Kidney (tissue), 10 donors: ENCODE measurements at regions not wholly inside any gene's neighbourhood (a gene's known extent, or its start where the extent isn't known, plus 50 kb on each side); places are given as distances from the start of the nearest gene placed in this dataset.
"Not testable (repeated sequence)": the region's sequence is repeated elsewhere in the genome, so short reads cannot be mapped to it uniquely, and the experiment has no call there.

Experiments used
- DNase-seq, 5 donors: peaks; one replicate each; pipeline ENCODE4 v3.0.0-alpha.2; 2013 to 2020
- FAIRE-seq: peaks from 2 replicates; lab custom pipeline; 2012; peaks lifted over from hg19 to GRCh38; lab: Jason Lieb, UNC
- H3K27ac ChIP-seq, 2 donors: one replicate each; pipeline ENCODE4 v1.7.0; 2013; ENCODE audit warnings: low read depth in 2 of 2, low read length in 2 of 2, inconsistent platforms in 1 of 2
- H3K27me3 ChIP-seq: one replicate; pipeline ENCODE4 v1.7.1; 2013; ENCODE audit warnings: low read length, inconsistent platforms; ENCODE audit not compliant: control insufficient read depth, insufficient read depth
- H3K36me3 ChIP-seq, 3 donors: one replicate each; pipeline versions ENCODE4 v1.7.0 to v1.7.1; 2013; ENCODE audit warnings: low read length in 3 of 3, control low read depth in 1 of 3, inconsistent platforms in 1 of 3; ENCODE audit not compliant: insufficient read depth in 3 of 3, control insufficient read depth in 2 of 3
- H3K4me1 ChIP-seq, 3 donors: one replicate each; pipeline versions ENCODE4 v1.7.0 to v1.7.1; 2013; ENCODE audit warnings: low read length in 3 of 3, inconsistent platforms in 1 of 3, low read depth in 1 of 3; ENCODE audit not compliant: control insufficient read depth in 2 of 3, insufficient read depth in 2 of 3
- H3K4me3 ChIP-seq, 3 donors: one replicate each; pipeline versions ENCODE4 v1.7.0 to v1.8.1; 2013; ENCODE audit warnings: low read length in 3 of 3, control low read depth in 1 of 3, inconsistent platforms in 1 of 3
- H3K9ac ChIP-seq, 3 donors: one replicate each; pipeline versions ENCODE4 v1.7.0 to v1.7.1; 2013; ENCODE audit warnings: low read length in 3 of 3, control low read depth in 1 of 3, inconsistent platforms in 1 of 3
- H3K9me3 ChIP-seq, 3 donors: one replicate each; pipeline versions ENCODE4 v1.7.0 to v1.7.1; 2013; ENCODE audit warnings: low read length in 3 of 3, control low read depth in 1 of 3, inconsistent platforms in 1 of 3; ENCODE audit not compliant: control insufficient read depth in 2 of 3, insufficient read depth in 1 of 3
- intact Hi-C: fragments of 100-400 bp; cut with DNase I; formaldehyde crosslinking; loops from one replicate; pipeline ENCODE4 v1.11.1; 2022
- donor health status: control.
- donor health status: control.
- donor health status: DM: yes; HTN: yes; CAD: no.
- donor health status: Normal renal cell carcinoma (clear cell type).

DNA sequence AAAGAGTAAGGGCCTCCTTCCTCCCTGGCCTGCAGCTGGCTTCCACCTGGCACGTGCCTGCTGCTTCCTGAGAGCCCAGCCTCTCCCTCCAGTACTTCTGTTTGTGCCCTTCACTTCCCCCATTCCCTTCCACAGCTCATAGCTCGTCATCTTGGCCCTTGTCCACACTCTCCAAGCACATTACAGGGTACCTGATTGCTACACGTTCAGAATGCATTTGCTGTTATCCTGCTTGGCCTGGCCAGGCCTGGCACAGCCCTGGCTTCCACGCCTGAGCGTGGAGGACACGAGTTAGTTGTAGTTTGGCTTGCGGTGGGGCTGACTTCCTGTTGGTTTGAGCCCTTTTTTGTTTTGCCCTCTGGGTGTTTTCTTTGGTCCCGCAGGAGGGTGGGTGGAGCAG is 197.2 kb upstream of the TP53TG3 start:
- H3K27ac ChIP-seq, H3K9me3 ChIP-seq, DNase-seq, intact Hi-C loops, H3K27me3 ChIP-seq, H3K36me3 ChIP-seq, H3K9ac ChIP-seq, H3K4me1 ChIP-seq, FAIRE-seq, H3K4me3 ChIP-seq: not testable (repeated sequence)

DNA sequence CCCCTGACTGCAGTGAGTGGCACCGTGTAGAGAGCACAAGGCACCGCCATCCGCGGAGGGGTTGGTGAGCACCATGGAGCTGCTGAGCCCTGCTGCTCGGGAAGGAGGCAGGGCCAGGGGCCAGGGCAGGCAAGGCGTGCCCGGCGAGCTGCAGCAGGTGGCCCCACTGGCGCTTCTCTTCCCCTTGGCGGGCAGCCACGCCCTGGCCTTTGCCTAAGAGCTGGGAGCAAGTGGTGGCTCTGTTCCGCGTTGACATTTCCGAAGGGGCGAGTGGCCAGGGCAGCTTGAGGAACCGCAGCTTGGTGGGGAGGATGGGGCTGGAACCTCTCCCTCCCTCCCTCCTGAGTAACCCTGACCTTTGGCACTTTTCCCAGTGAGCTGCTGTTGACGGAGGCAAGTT is 194.7 kb upstream of the TP53TG3 start:
- intact Hi-C loops, H3K27ac ChIP-seq, H3K4me1 ChIP-seq, H3K4me3 ChIP-seq, H3K27me3 ChIP-seq, H3K9ac ChIP-seq, FAIRE-seq, H3K9me3 ChIP-seq, H3K36me3 ChIP-seq, DNase-seq: not testable (repeated sequence)

DNA sequence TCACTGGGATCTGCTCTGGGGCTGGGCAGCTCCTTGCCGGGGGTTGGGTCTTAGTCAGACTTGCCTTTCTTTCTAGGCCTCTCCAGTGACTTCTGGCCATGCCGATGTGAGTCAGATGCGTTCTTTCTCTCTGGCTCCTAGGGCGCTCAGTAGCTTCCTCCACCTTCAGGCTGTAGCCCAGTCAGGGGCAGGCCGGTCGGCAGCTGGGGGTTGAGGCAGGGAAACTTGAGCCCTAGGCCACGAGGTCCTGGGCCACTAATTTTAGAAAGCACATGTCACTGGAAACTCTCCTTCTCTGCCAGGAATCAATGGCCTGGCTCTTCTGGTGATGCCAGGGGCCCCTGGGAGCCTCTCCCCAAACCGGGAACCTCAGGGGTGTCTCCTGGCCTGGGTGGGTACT is 192.4 kb upstream of the TP53TG3 start:
- H3K27ac ChIP-seq, H3K27me3 ChIP-seq, intact Hi-C loops, FAIRE-seq, H3K4me3 ChIP-seq, H3K4me1 ChIP-seq, H3K36me3 ChIP-seq, H3K9ac ChIP-seq, H3K9me3 ChIP-seq: not testable (repeated sequence)
- DNase-seq = peak in 1 of 5 donors; percentile 20

DNA sequence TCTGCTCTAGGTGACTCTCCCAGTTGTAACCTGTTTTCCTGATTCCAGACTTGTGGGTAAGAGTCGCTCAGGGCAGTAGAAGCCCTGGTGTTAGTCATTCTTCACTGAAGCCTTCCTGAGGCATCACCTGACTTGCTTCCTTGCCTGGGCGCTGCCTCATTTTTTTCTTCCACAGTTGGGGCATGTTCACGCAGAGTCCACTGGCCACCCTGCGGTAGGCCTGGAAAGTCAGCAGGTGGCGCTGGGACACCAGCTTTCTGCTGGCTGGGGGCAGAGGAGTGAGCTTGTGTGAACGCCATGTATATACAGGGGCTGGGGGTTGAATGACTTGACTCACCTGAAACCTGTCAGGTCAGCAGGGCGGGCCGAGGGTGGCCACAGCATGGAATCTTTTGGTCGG is 189.3 kb upstream of the TP53TG3 start:
- DNase-seq, intact Hi-C loops, H3K27me3 ChIP-seq, H3K36me3 ChIP-seq, H3K4me1 ChIP-seq, H3K4me3 ChIP-seq, H3K9me3 ChIP-seq, FAIRE-seq, H3K9ac ChIP-seq, H3K27ac ChIP-seq: not testable (repeated sequence)

DNA sequence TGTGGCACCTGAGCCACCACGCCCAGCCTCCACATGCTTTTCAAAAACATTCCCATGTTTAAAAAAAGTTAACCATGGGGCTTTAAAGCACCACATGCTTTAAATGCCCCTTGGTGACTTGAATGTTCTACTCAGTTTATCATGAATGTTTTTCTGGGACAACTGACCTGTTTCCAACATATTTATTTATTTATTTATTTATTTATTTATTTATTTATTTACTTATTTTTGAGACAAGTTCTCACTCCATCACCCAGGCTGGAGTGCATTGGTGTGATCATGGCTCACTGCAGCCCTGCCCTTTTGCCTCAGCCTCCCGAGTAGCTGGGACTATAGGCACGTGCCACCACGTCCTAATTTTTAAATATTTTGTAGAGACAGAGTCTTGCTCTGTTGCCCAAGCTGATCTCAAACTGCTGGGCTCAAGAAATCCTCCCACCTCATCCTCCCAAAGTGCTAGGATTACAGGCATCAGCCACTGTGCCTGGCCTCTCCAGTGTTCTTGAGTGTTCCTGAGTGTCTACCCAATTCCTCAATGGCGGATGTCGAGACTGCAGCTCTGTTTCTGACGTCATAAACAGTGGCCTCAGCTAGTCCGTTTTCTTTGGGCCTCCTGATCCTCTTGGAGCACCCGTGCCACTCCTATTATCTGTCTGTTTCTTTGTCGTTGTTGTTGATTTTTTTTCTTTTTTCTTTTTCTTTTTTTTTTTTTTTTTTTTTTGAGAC is 185.7 kb upstream of the TP53TG3 start:
- H3K4me3 ChIP-seq, H3K27ac ChIP-seq, H3K4me1 ChIP-seq, FAIRE-seq, H3K36me3 ChIP-seq, H3K9ac ChIP-seq, H3K27me3 ChIP-seq, DNase-seq, intact Hi-C loops, H3K9me3 ChIP-seq: not testable (repeated sequence)

DNA sequence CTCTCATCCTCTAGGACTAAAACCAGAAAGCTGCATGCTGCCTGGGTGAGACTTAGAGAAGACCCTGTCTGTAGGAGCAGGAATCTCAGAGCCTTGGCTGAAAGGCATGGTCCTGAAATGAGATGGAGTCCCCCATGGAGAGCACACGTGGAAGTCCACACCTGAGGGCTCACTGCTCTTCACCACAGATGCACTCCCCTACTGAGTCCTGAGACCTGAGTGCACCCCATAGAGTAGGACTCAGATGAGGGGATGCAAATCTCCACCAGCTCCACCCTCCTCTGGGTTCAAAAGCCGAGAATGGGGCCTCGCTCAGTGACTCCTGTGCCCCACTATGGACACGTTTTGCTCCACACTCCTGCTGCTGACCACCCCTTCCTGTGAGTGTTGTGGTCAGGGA is 171.4 kb upstream of the TP53TG3 start:
- H3K27ac ChIP-seq, DNase-seq, H3K4me3 ChIP-seq, intact Hi-C loops, H3K27me3 ChIP-seq, FAIRE-seq, H3K9me3 ChIP-seq, H3K4me1 ChIP-seq, H3K36me3 ChIP-seq, H3K9ac ChIP-seq: not testable (repeated sequence)

DNA sequence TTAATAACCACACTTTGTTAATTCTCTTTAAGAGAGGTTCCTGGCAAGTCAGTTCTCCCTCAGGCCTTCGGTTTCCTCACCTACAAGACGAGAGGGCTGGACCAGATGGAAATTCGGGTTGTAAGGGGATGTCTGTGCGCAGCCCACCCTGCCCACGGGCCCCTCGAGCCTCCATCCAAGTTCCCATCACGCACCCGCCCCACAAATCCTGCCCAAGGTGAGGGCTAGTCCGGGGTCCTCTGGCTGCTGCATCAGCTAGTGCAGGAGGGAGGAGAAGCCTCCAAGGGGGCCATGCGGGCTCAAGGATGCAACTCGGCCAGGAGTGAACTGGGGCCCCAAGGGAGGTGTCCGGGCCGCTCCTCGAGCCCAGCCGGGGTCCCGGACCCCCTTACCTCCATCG is 169.6 kb upstream of the TP53TG3 start:
- H3K36me3 ChIP-seq, intact Hi-C loops, H3K27ac ChIP-seq, H3K4me3 ChIP-seq, FAIRE-seq, H3K9ac ChIP-seq, H3K9me3 ChIP-seq, H3K27me3 ChIP-seq, H3K4me1 ChIP-seq: not testable (repeated sequence)
- DNase-seq = peak in 1 of 5 donors; percentile 0

DNA sequence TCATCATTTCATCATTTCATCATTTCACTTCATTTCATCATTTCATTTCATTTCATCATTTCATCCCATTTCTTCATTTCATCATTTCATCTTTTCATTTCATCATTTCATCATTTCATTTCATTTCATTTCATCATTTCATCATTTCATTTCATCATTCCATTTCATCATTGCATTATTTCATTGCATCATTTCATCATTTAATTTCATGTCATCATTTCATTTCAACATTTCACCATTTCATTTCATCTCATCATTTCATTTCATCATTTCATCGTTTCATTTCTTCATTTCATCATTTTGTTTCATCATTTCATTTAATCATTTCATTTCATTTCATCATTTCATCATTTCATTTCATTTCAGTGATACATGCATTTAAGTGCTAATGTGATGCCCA is 166.9 kb upstream of the TP53TG3 start:
- H3K27ac ChIP-seq, DNase-seq, H3K27me3 ChIP-seq, intact Hi-C loops, H3K36me3 ChIP-seq, H3K9ac ChIP-seq, H3K4me3 ChIP-seq, H3K4me1 ChIP-seq, H3K9me3 ChIP-seq: not testable (repeated sequence)
- FAIRE-seq = peak; percentile 44
